Upper lobe of left lung (tissue), 6 donors: ENCODE measurements at regions not wholly inside any gene's neighbourhood (a gene's known extent, or its start where the extent isn't known, plus 50 kb on each side); places are given as distances from the start of the nearest gene placed in this dataset.

Source experiments
- ATAC-seq, 2 donors: fragments of 200-7000 bp; cut with Tn5 transposase; one replicate each; pipeline ENCODE4 v1.9.1; 2022; ENCODE audit warnings: mild to moderate bottlenecking in 2 of 2, moderate library complexity in 2 of 2; ENCODE audit not compliant: low FRiP score in 2 of 2
- DNase-seq, 2 donors: peaks; one replicate each; pipeline ENCODE4 v3.0.0-alpha.2; 2019 to 2020
- H3K27ac ChIP-seq, 4 donors: fragments of 200-600 bp; sonication (generic); one replicate each; pipeline ENCODE4 v1.5.1; 2016 to 2019
- H3K27me3 ChIP-seq, 4 donors: fragments of 200-600 bp; sonication (generic); one replicate each; pipeline ENCODE4 v1.5.1; 2017 to 2019
- H3K36me3 ChIP-seq, 4 donors: fragments of 200-600 bp; sonication (generic); one replicate each; pipeline ENCODE4 v1.5.1; 2016 to 2019
- H3K4me1 ChIP-seq, 4 donors: fragments of 200-600 bp; sonication (generic); one replicate each; pipeline ENCODE4 v1.5.1; 2018 to 2019
- H3K4me3 ChIP-seq, 4 donors: fragments of 200-600 bp; sonication (generic); one replicate each; pipeline ENCODE4 v1.5.1; 2017 to 2019; ENCODE audit warnings: mild to moderate bottlenecking in 2 of 4, moderate library complexity in 1 of 4
- H3K9me3 ChIP-seq, 4 donors: fragments of 200-600 bp; sonication (generic); one replicate each; pipeline ENCODE4 v1.5.1; 2018 to 2019
- EP300 ChIP-seq, 4 donors: sonication (generic); formaldehyde crosslinking; IDR thresholded peaks; one replicate each; pipeline ENCODE4 v1.5.1; 2017; ENCODE audit warnings: antibody characterized with exemption in 4 of 4, control low read depth in 2 of 4
- POLR2A ChIP-seq, 4 donors: fragments of 450-650 bp; IDR thresholded peaks; one replicate each; pipeline ENCODE4 v1.5.1; 2016 to 2017; ENCODE audit warnings: antibody characterized with exemption in 4 of 4, mild to moderate bottlenecking in 2 of 4
- POLR2AphosphoS5 ChIP-seq, 2 donors: sonication (generic); formaldehyde crosslinking; IDR thresholded peaks; one replicate each; pipeline ENCODE4 v1.5.1; 2017; ENCODE audit warnings: antibody characterized with exemption in 2 of 2
- WGBS, 2 donors: methylation state at CpG; one replicate each; pipeline ENCODE4 v1.1.5; 2017 to 2018; 5-methylcytosine and 5-hydroxymethylcytosine counted together
- TF ChIP-seq, protein P1 (sequence below), 6 experiments: fragments of 450-650 bp in 4 of 6; fragments of 200-600 bp in 2 of 6; sonication (generic) in 2 of 6; IDR thresholded peaks; one replicate each; pipeline ENCODE4 v1.5.1; 2016 to 2019; ENCODE audit warnings: antibody characterized with exemption in 6 of 6
- donor health status: DM: no; HTN: no; CAD: no; lungs with moderate emphysema.
- donor health status: DM: no; HTN: yes; CAD: no; lungs with severe emphysema.

DNA sequence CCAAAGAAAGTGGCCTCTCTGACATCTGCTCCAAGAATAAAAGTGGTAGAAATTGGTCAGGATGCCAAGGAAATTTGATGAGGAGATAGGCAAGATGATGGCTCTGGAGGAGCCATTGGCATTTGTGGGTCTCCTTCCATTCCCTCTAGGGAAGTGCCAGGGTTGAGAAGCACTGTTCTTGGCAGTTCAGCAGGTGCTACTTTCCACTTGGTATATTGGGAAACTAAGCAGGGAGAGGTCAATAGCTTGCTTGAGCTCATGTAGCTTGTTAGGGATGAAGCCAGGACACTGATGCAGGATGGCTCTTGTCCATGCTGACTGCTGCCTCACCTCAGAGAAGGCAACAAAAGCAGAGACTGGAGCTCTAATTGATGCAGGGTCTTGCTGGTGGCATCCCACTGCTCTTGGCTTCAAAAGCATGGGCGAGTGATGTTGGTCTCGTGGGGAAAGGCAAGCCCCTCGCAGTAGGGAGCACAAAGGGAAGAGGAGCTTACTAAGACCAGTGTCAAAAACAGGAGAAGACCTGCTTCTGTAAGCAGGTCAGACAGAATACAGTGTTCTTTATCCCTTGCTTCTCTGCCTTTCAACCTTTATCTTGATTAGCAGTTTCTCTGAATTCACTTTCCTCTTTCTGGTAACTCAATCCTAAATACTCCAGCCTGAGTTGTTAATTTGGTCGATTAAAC is 73.1 kb upstream of the RIPOR2 start:
- 93 to 94% methylated on average over 4 of the region's 4 CpGs for WGBS, 2 donors
- H3K4me1 ChIP-seq, result peaks cover 17 to 42% (median 27%) of the 10 kb centered on the region in 4 donors
- H3K36me3 ChIP-seq, result no peaks in the 10 kb centered on the region
- ATAC-seq (no peak), DNase-seq (no peak)
- H3K4me3 ChIP-seq, result no peak overlapping the region
- no peaks in the 10 kb centered on the region for H3K9me3 ChIP-seq
- no peaks in the 10 kb centered on the region for H3K27me3 ChIP-seq
- no peak for TF ChIP-seq POLR2A (IDR thresholded peaks at IDR 0.05)
- TF ChIP-seq POLR2AphosphoS5 (IDR thresholded peaks at IDR 0.05), result no peak
- TF ChIP-seq, protein P1, sequence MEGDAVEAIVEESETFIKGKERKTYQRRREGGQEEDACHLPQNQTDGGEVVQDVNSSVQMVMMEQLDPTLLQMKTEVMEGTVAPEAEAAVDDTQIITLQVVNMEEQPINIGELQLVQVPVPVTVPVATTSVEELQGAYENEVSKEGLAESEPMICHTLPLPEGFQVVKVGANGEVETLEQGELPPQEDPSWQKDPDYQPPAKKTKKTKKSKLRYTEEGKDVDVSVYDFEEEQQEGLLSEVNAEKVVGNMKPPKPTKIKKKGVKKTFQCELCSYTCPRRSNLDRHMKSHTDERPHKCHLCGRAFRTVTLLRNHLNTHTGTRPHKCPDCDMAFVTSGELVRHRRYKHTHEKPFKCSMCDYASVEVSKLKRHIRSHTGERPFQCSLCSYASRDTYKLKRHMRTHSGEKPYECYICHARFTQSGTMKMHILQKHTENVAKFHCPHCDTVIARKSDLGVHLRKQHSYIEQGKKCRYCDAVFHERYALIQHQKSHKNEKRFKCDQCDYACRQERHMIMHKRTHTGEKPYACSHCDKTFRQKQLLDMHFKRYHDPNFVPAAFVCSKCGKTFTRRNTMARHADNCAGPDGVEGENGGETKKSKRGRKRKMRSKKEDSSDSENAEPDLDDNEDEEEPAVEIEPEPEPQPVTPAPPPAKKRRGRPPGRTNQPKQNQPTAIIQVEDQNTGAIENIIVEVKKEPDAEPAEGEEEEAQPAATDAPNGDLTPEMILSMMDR (IDR thresholded peaks at IDR 0.05), result no peak
- no peak for TF ChIP-seq EP300 (IDR thresholded peaks at IDR 0.05)
- peak overlapping the region in 3 of 4 donors; percentile 87 to 92 (median 90) for H3K27ac ChIP-seq

GRCh38 chr6:25009393-25009710 is 73.6 kb upstream of the RIPOR2 start:
- no peak for TF ChIP-seq EP300 (IDR thresholded peaks at IDR 0.05)
- no peak for TF ChIP-seq POLR2A (IDR thresholded peaks at IDR 0.05)
- Histone ChIP-seq H3K27me3 (no peaks in the 10 kb centered on the region), H3K4me3 (no peak overlapping the region), H3K27ac (no peak overlapping the region), H3K4me1 (peaks cover 17 to 44% (median 24%) of the 10 kb centered on the region in 4 donors), H3K9me3 (no peaks in the 10 kb centered on the region), H3K36me3 (no peaks in the 10 kb centered on the region)
- WGBS, 2 donors, result 94 to 96% methylated on average over 6 of the region's 6 CpGs
- DNase-seq, result no peak
- ATAC-seq, result no peak

- H3K27ac ChIP-seq, result no peak overlapping the region
- no peak for ATAC-seq
- 89 to 90% methylated on average over 6 of the region's 6 CpGs for WGBS, 2 donors
- H3K27me3 ChIP-seq, result no peaks in the 10 kb centered on the region
- no peaks in the 10 kb centered on the region for H3K36me3 ChIP-seq
- H3K4me3 ChIP-seq, result no peak overlapping the region
- TF ChIP-seq EP300 (IDR thresholded peaks at IDR 0.05) (no peak), POLR2A (IDR thresholded peaks at IDR 0.05) (no peak), POLR2AphosphoS5 (IDR thresholded peaks at IDR 0.05) (no peak)
- TF ChIP-seq, protein P1 (IDR thresholded peaks at IDR 0.05), result no peak
- no peaks in the 10 kb centered on the region for H3K9me3 ChIP-seq
- H3K4me1 ChIP-seq, result peaks cover 17 to 39% (median 25%) of the 10 kb centered on the region in 4 donors
- DNase-seq, result no peak
Observed at GRCh38 chr6:25010176-25010575, 74.4 kb upstream of the RIPOR2 start.

GRCh38 chr6:25010902-25011625 is 75.3 kb upstream of the RIPOR2 start:
- DNase-seq, result no peak
- ATAC-seq, result no peak
- no peaks in the 10 kb centered on the region for H3K36me3 ChIP-seq
- TF ChIP-seq, protein P1 (IDR thresholded peaks at IDR 0.05), result no peak
- TF ChIP-seq POLR2A (IDR thresholded peaks at IDR 0.05) (no peak), POLR2AphosphoS5 (IDR thresholded peaks at IDR 0.05) (no peak), EP300 (IDR thresholded peaks at IDR 0.05) (no peak)
- no peaks in the 10 kb centered on the region for H3K9me3 ChIP-seq
- 85 to 92% methylated on average over 3 of the region's 3 CpGs for WGBS, 2 donors
- no peaks in the 10 kb centered on the region for H3K27me3 ChIP-seq
- H3K4me3 ChIP-seq, result no peak overlapping the region
- no peak overlapping the region for H3K27ac ChIP-seq
- peaks cover 20 to 35% (median 27%) of the 10 kb centered on the region in 4 donors for H3K4me1 ChIP-seq

GRCh38 chr6:25012657-25013056 is 76.9 kb upstream of the RIPOR2 start:
- H3K36me3 ChIP-seq, result no peaks in the 10 kb centered on the region
- no peak overlapping the region for H3K27ac ChIP-seq
- 23 to 34% methylated on average over 2 of the region's 2 CpGs for WGBS, 2 donors
- H3K4me3 ChIP-seq, result no peak overlapping the region
- peaks cover 8 to 29% (median 26%) of the 10 kb centered on the region in 4 donors for H3K4me1 ChIP-seq
- TF ChIP-seq, protein P1 (IDR thresholded peaks at IDR 0.05), result no peak
- TF ChIP-seq POLR2AphosphoS5 (IDR thresholded peaks at IDR 0.05), result no peak
- no peak for TF ChIP-seq EP300 (IDR thresholded peaks at IDR 0.05)
- TF ChIP-seq POLR2A (IDR thresholded peaks at IDR 0.05), result no peak
- no peak for ATAC-seq
- no peaks in the 10 kb centered on the region for H3K9me3 ChIP-seq
- no peaks in the 10 kb centered on the region for H3K27me3 ChIP-seq
- no peak for DNase-seq
